Keratinocyte (primary cell): ENCODE measurements at regions not wholly inside any gene's neighbourhood (a gene's known extent, or its start where the extent isn't known, plus 50 kb on each side); places are given as distances from the start of the nearest gene placed in this dataset.

ENCODE experiments used
- DNase-seq: peaks from one replicate; pipeline ENCODE4 v3.0.0-alpha.2; 2011; ENCODE audit warnings: low read depth, missing footprints, low spot score
- FAIRE-seq: peaks from 2 replicates; lab custom pipeline; 2011; peaks lifted over from hg19 to GRCh38; lab: Jason Lieb, UNC
- H2AFZ ChIP-seq: 2 replicates; pipeline ENCODE4 v1.6.0; 2012; ENCODE audit warnings: low read length, control low read depth, inconsistent platforms; ENCODE audit not compliant: control insufficient read depth
- H3K27ac ChIP-seq: 2 replicates; pipeline ENCODE4 v1.5.1; 2011; ENCODE audit warnings: low read length; ENCODE audit not compliant: control insufficient read depth, insufficient read depth
- H3K27me3 ChIP-seq: 3 replicates; pipeline ENCODE4 v1.6.0; 2011; ENCODE audit warnings: low read length; ENCODE audit not compliant: control insufficient read depth, insufficient read depth; ENCODE audit errors: extremely low read depth
- H3K36me3 ChIP-seq, 2 experiments: 2 replicates in 1 of 2; 3 replicates in 1 of 2; pipeline ENCODE4 v1.5.1; 2011; ENCODE audit warnings: low read length in 2 of 2, mild to moderate bottlenecking in 1 of 2; ENCODE audit not compliant: control insufficient read depth in 2 of 2, insufficient read depth in 2 of 2; ENCODE audit errors: extremely low read depth in 1 of 2
- H3K4me1 ChIP-seq: 3 replicates; pipeline ENCODE4 v1.5.1; 2011; ENCODE audit warnings: low read length; ENCODE audit not compliant: control insufficient read depth, insufficient read depth; ENCODE audit errors: extremely low read depth
- H3K4me2 ChIP-seq: 3 replicates; pipeline ENCODE4 v1.6.0; 2011; ENCODE audit warnings: low read depth, low read length; ENCODE audit not compliant: control insufficient read depth, insufficient read depth; ENCODE audit errors: extremely low read depth
- H3K4me3 ChIP-seq, 3 experiments: fragments of 200-600 bp in 1 of 3; sonication (generic) in 1 of 3; 2 replicates in 2 of 3; 3 replicates in 1 of 3; pipeline ENCODE4 v1.5.1; 2011 to 2016; ENCODE audit warnings: low read length in 3 of 3, mild to moderate bottlenecking in 3 of 3, control low read depth in 2 of 3, inconsistent platforms in 1 of 3, low read depth in 1 of 3, mixed read lengths in 1 of 3, mixed run types in 1 of 3, moderate library complexity in 1 of 3; ENCODE audit not compliant: control insufficient read depth in 2 of 3, insufficient read depth in 2 of 3; ENCODE audit errors: extremely low read depth in 1 of 3
- H3K79me2 ChIP-seq: 2 replicates; pipeline ENCODE4 v1.6.0; 2012; ENCODE audit warnings: low read length; ENCODE audit not compliant: control insufficient read depth, insufficient read depth
- H3K9ac ChIP-seq: 3 replicates; pipeline ENCODE4 v1.6.0; 2011; ENCODE audit warnings: low read length; ENCODE audit not compliant: control insufficient read depth, insufficient read depth; ENCODE audit errors: extremely low read depth
- H3K9me1 ChIP-seq: 3 replicates; pipeline ENCODE4 v1.6.0; 2011; ENCODE audit warnings: low read length; ENCODE audit not compliant: control insufficient read depth, insufficient read depth; ENCODE audit errors: extremely low read depth
- H3K9me3 ChIP-seq: 2 replicates; pipeline ENCODE4 v1.5.1; 2012; ENCODE audit warnings: low read depth, low read length; ENCODE audit not compliant: control insufficient read depth
- H4K20me1 ChIP-seq: 3 replicates; pipeline ENCODE4 v1.6.0; 2011; ENCODE audit warnings: low read length; ENCODE audit not compliant: control insufficient read depth, insufficient read depth; ENCODE audit errors: extremely low read depth
- EZH2 ChIP-seq: IDR thresholded peaks from one replicate; pipeline ENCODE4 v1.6.1; 2012; ENCODE audit warnings: inconsistent platforms, mild to moderate bottlenecking, low read length, moderate library complexity
- dilution Hi-C: fragments of 300-500 bp; cut with MboI; formaldehyde crosslinking; loops from one replicate; pipeline ENCODE4 v1.7.0; 2020; ENCODE audit warnings: low sequenced_read_pairs; ENCODE audit not compliant: extremely low pct_ligation_motif_present
- TF ChIP-seq, protein P1 (sequence below), 3 experiments: IDR thresholded peaks in 1 of 3; conservative IDR thresholded peaks in 1 of 3; optimal IDR thresholded peaks in 1 of 3; 2 replicates in 2 of 3; 3 replicates in 1 of 3; pipeline versions ENCODE3 to v1.5.1; 2011; ENCODE audit warnings: low read length in 3 of 3, mild to moderate bottlenecking in 3 of 3, moderate library complexity in 2 of 3, control low read depth in 1 of 3, inconsistent platforms in 1 of 3; ENCODE audit not compliant: insufficient read depth in 2 of 3; ENCODE audit errors: extremely low read depth in 1 of 3

DNA sequence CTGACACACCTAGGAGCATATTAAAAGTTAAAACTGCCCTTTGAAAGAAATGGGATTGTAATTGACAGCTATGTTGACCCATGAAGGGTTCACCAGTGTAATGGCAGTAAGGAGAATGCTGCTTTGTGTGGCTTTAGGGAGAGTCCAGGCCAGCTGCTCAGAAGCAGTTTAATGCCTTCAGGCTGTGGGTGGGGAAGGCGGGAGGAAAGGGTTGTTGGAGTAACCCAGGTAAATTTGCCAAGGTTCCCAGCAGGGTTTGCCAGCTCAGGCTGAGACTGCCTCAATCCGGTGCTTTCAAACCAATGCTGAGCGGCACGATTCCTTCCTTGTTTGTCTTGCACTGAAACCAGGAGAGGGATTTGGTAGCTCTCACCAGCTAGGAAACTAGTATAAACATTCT is 637.2 kb downstream of the INHBA start:
- Histone ChIP-seq H3K4me3 (no peak overlapping the region), H4K20me1 (no peaks in the 10 kb centered on the region), H3K27me3 (no peaks in the 10 kb centered on the region), H3K9ac (peak overlapping the region; percentile 5), H3K4me2 (peak overlapping the region; percentile 5), H3K9me3 (no peaks in the 10 kb centered on the region), H3K4me1 (peaks cover 13% of the 10 kb centered on the region), H3K27ac (peak overlapping the region; percentile 24), H3K79me2 (no peaks in the 10 kb centered on the region), H3K36me3 (no peaks in the 10 kb centered on the region), H2AFZ (peak overlapping the region; percentile 28), H3K9me1 (no peaks in the 10 kb centered on the region)
- DNase-seq (peak; percentile 19), FAIRE-seq (peak; percentile 98)
- dilution Hi-C loops, result no loop called here
- TF ChIP-seq, protein P1, sequence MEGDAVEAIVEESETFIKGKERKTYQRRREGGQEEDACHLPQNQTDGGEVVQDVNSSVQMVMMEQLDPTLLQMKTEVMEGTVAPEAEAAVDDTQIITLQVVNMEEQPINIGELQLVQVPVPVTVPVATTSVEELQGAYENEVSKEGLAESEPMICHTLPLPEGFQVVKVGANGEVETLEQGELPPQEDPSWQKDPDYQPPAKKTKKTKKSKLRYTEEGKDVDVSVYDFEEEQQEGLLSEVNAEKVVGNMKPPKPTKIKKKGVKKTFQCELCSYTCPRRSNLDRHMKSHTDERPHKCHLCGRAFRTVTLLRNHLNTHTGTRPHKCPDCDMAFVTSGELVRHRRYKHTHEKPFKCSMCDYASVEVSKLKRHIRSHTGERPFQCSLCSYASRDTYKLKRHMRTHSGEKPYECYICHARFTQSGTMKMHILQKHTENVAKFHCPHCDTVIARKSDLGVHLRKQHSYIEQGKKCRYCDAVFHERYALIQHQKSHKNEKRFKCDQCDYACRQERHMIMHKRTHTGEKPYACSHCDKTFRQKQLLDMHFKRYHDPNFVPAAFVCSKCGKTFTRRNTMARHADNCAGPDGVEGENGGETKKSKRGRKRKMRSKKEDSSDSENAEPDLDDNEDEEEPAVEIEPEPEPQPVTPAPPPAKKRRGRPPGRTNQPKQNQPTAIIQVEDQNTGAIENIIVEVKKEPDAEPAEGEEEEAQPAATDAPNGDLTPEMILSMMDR (optimal IDR thresholded peaks at IDR 0.05 in 1 of 3, IDR thresholded peaks at IDR 0.05 in 1 of 3, conservative IDR thresholded peaks at IDR 0.05 in 1 of 3; ENCODE audit: extremely low read depth in 1 of 3, insufficient read depth in 2 of 3, low read length in 3 of 3), result no peak

DNA sequence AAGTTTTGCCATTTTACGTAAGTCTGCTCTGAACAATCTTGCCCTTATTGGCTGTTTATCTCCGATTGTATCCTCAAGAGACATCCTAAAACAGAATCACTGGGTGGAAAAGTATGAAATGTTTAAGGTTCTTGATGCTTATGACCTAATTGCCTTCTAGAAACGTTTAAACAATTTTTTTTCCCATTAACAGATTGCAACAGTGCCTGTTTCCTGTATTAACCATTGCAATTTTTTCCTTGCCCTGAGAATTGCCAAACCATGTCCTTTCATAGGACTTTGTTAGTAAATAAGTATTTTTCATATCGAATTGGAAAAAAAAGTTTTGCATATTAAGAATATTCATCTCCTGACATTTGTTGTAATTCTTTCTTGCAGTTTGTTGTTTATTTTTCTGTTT is 639.8 kb downstream of the INHBA start:
- Histone ChIP-seq H3K4me1 (peaks cover 17% of the 10 kb centered on the region), H3K9me3 (peaks cover 5% of the 10 kb centered on the region), H3K4me3 (no peak overlapping the region), H3K27me3 (no peaks in the 10 kb centered on the region), H4K20me1 (no peaks in the 10 kb centered on the region), H3K4me2 (no peak overlapping the region), H3K27ac (no peak overlapping the region), H3K79me2 (no peaks in the 10 kb centered on the region), H3K9ac (no peak overlapping the region), H3K9me1 (no peaks in the 10 kb centered on the region), H2AFZ (no peak overlapping the region), H3K36me3 (no peaks in the 10 kb centered on the region)
- TF ChIP-seq EZH2, result no peak
- TF ChIP-seq, protein P1 (optimal IDR thresholded peaks at IDR 0.05 in 1 of 3, IDR thresholded peaks at IDR 0.05 in 1 of 3, conservative IDR thresholded peaks at IDR 0.05 in 1 of 3; ENCODE audit: extremely low read depth in 1 of 3, insufficient read depth in 2 of 3, low read length in 3 of 3), result no peak
- dilution Hi-C loops, result no loop called here
- FAIRE-seq (no peak), DNase-seq (no peak)
